ENCODE measurements at regions not wholly inside any gene's neighbourhood (a gene's known extent, or its start where the extent isn't known, plus 50 kb on each side); places are given as distances from the start of the nearest gene placed in this dataset.

GRCh38 chr16:76222087-76222486, 55.1 kb upstream of the CNTNAP4 start:
- 0 out of 3 replicates have a peak overlapping the region, but pooled peaks have one; percentile 3 for H3K4me2 ChIP-seq
- 0 out of 3 replicates have a peak, but pooled peaks cover 3% of the 10 kb centered on the region for H3K4me1 ChIP-seq
- no peak overlapping the region for H3K27ac ChIP-seq
- peak in 1 of 2 experiments; percentile 8 for DNase-seq (ENCODE audit: low read depth in 1 of 2, low spot score in 1 of 2)
- peak in 1 of 2 experiments; percentile 43; a peak in 1 of 6 replicates for ATAC-seq
- 3% methylated on average over 3 of the region's 3 CpGs for WGBS (ENCODE audit: missing lambda C conversion rate)
- no peak for TF ChIP-seq HES2 (IDR thresholded peaks at IDR 0.05)
- no peak for TF ChIP-seq REST (IDR thresholded peaks at IDR 0.05)
- no peak for TF ChIP-seq JUNB (IDR thresholded peaks at IDR 0.05)
- TF ChIP-seq ZFP36 (IDR thresholded peaks at IDR 0.05; ENCODE audit: borderline replicate concordance, partially characterized antibody) = no peak
- TF ChIP-seq RFX5 (IDR thresholded peaks at IDR 0.05) = no peak
- TF ChIP-seq CHD2 (IDR thresholded peaks at IDR 0.05; ENCODE audit: low read length, partially characterized antibody) = no peak
- TF ChIP-seq FOSL2 (IDR thresholded peaks at IDR 0.05) = no peak
- TF ChIP-seq FOSL2 (CRISPR knock-in tag; IDR thresholded peaks at IDR 0.05) = no peak
- TF ChIP-seq, protein P1, sequence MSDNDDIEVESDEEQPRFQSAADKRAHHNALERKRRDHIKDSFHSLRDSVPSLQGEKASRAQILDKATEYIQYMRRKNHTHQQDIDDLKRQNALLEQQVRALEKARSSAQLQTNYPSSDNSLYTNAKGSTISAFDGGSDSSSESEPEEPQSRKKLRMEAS (IDR thresholded peaks at IDR 0.05) = no peak
- TF ChIP-seq NR3C1 (IDR thresholded peaks at IDR 0.05) = no peak
- TF ChIP-seq KDM1A (IDR thresholded peaks at IDR 0.05; ENCODE audit: low read depth) = no peak
- TF ChIP-seq, protein P2, sequence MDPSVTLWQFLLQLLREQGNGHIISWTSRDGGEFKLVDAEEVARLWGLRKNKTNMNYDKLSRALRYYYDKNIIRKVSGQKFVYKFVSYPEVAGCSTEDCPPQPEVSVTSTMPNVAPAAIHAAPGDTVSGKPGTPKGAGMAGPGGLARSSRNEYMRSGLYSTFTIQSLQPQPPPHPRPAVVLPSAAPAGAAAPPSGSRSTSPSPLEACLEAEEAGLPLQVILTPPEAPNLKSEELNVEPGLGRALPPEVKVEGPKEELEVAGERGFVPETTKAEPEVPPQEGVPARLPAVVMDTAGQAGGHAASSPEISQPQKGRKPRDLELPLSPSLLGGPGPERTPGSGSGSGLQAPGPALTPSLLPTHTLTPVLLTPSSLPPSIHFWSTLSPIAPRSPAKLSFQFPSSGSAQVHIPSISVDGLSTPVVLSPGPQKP (IDR thresholded peaks at IDR 0.05; ENCODE audit: low read depth, low read length) = no peak
- no peak for TF ChIP-seq CBX8 (IDR thresholded peaks at IDR 0.05)
- no peak for TF ChIP-seq EHMT2 (IDR thresholded peaks at IDR 0.05; ENCODE audit: low read depth)
- TF ChIP-seq FOSB (CRISPR knock-in tag; IDR thresholded peaks at IDR 0.05) = no peak
- TF ChIP-seq PHF8 (IDR thresholded peaks at IDR 0.05; ENCODE audit: borderline replicate concordance, low read depth) = no peak
- no peak for TF ChIP-seq CBX2 (IDR thresholded peaks at IDR 0.05; ENCODE audit: borderline replicate concordance, low read depth)
- no peak for TF ChIP-seq HMGXB4 (CRISPR knock-in tag; IDR thresholded peaks at IDR 0.05; ENCODE audit: borderline replicate concordance)
- TF ChIP-seq TP53 (CRISPR knock-in tag; IDR thresholded peaks at IDR 0.05) = no peak
- TF ChIP-seq MAFK (IDR thresholded peaks at IDR 0.05; ENCODE audit: partially characterized antibody) = no peak
- FAIRE-seq = no peak
- ChIA-PET POLR2A (no interaction called here), CTCF (no interaction called here)
- no peak overlapping the region for H3K4me3 ChIP-seq
- H3K9me3 ChIP-seq = no peaks in the 10 kb centered on the region

- WGBS (ENCODE audit: missing lambda C conversion rate) = 18% methylated on average over 2 of the region's 2 CpGs
- H3K4me3 ChIP-seq = no peak overlapping the region
- no peak overlapping the region for H3K4me2 ChIP-seq
- no peaks in the 10 kb centered on the region for H3K9me3 ChIP-seq
- TF ChIP-seq CBX8 (IDR thresholded peaks at IDR 0.05) (no peak), ZC3H11A (IDR thresholded peaks at IDR 0.05) (no peak), HMGXB4 (CRISPR knock-in tag; IDR thresholded peaks at IDR 0.05; ENCODE audit: borderline replicate concordance) (no peak), HOXB13 (CRISPR knock-in tag; IDR thresholded peaks at IDR 0.05; ENCODE audit: low read depth) (no peak), KDM5A (IDR thresholded peaks at IDR 0.05) (no peak), CHD4 (IDR thresholded peaks at IDR 0.05; ENCODE audit: borderline replicate concordance) (no peak), RCOR1 (IDR thresholded peaks at IDR 0.05; ENCODE audit: low read depth, low read length) (no peak), HEYL (CRISPR knock-in tag; IDR thresholded peaks at IDR 0.05) (no peak), CBX2 (IDR thresholded peaks at IDR 0.05; ENCODE audit: borderline replicate concordance, low read depth) (no peak), FOXS1 (CRISPR knock-in tag; IDR thresholded peaks at IDR 0.05) (no peak), MYC (IDR thresholded peaks at IDR 0.05; ENCODE audit: borderline replicate concordance, low read length) (no peak), PBX3 (IDR thresholded peaks at IDR 0.05) (no peak)
- H3K27ac ChIP-seq = no peak overlapping the region
- DNase-seq (ENCODE audit: low read depth in 1 of 2, low spot score in 1 of 2) (no peak), ATAC-seq (no peak), FAIRE-seq (no peak)
- ChIA-PET POLR2A (no interaction called here), CTCF (no interaction called here)
- H3K4me1 ChIP-seq = 0 out of 3 replicates have a peak, but pooled peaks cover 3% of the 10 kb centered on the region
Observed at GRCh38 chr16:76222853-76223252, 54.3 kb upstream of the CNTNAP4 start.
